Vagina (tissue), 2 donors: ENCODE measurements at regions not wholly inside any gene's neighbourhood (a gene's known extent, or its start where the extent isn't known, plus 50 kb on each side); places are given as distances from the start of the nearest gene placed in this dataset.

Experiments
- POLR2A ChIP-seq, 2 donors: fragments of 450-650 bp; IDR thresholded peaks; one replicate each; pipeline ENCODE4 v1.6.1; 2017; ENCODE audit warnings: antibody characterized with exemption in 2 of 2, mild to moderate bottlenecking in 2 of 2, moderate library complexity in 2 of 2
- POLR2AphosphoS5 ChIP-seq, 2 donors: sonication (generic); formaldehyde crosslinking; IDR thresholded peaks; one replicate each; pipeline ENCODE4 v1.9.0; 2017; ENCODE audit warnings: antibody characterized with exemption in 2 of 2, mild to moderate bottlenecking in 2 of 2, low read depth in 1 of 2; ENCODE audit not compliant: insufficient read depth in 1 of 2
- TF ChIP-seq, protein P1 (sequence below), 3 experiments: fragments of 450-650 bp in 2 of 3; fragments of 200-600 bp in 1 of 3; sonication (generic) in 1 of 3; IDR thresholded peaks; one replicate each; pipeline ENCODE4 v1.5.1; 2017 to 2019; ENCODE audit warnings: antibody characterized with exemption in 3 of 3, mild to moderate bottlenecking in 2 of 3, moderate library complexity in 2 of 3

DNA sequence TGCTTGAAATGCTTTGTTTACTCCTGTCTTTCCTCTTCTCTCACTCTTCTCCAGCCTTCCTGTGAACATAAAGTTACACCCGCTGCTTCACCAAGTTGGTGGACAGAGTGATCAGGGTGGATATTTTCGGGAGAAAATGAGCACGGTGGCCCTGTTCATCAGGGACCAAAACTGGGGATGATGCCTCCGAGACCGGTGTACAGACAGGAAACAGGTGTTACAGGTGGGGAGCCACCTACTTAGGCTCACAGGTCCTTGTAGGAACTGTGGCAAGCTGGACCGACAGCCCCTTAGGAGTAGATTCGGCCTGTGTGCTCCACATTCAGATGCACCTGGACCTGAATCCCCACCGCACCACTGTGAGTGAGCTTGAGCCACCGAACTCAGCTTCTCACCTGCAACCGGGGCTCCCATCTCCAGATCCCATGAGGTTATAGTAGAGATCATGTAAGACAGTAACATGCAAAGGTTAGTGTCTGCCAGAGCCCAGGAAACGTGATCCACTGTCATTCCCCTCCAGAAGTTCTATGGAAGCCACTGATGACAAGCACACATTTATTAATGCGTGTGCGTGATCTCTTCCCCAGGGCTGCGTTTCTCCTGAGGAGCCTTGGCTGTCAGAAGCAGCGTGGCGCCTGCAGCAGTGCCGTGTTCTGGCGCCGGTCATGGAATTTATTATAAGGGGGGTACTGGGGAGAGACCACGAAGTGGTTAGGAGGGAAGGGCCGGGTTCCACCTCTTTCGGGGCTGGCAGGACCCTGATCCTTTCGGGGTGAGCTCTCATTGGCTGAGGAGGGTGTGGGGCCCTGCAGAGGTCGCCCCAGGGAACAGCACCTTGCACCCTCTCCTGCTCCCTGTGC, 94.2 kb downstream of the ERMARD start:
- TF ChIP-seq, protein P1, sequence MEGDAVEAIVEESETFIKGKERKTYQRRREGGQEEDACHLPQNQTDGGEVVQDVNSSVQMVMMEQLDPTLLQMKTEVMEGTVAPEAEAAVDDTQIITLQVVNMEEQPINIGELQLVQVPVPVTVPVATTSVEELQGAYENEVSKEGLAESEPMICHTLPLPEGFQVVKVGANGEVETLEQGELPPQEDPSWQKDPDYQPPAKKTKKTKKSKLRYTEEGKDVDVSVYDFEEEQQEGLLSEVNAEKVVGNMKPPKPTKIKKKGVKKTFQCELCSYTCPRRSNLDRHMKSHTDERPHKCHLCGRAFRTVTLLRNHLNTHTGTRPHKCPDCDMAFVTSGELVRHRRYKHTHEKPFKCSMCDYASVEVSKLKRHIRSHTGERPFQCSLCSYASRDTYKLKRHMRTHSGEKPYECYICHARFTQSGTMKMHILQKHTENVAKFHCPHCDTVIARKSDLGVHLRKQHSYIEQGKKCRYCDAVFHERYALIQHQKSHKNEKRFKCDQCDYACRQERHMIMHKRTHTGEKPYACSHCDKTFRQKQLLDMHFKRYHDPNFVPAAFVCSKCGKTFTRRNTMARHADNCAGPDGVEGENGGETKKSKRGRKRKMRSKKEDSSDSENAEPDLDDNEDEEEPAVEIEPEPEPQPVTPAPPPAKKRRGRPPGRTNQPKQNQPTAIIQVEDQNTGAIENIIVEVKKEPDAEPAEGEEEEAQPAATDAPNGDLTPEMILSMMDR (IDR thresholded peaks at IDR 0.05), result no peak
- TF ChIP-seq POLR2AphosphoS5 (IDR thresholded peaks at IDR 0.05; ENCODE audit: insufficient read depth in 1 of 2, low read depth in 1 of 2), result no peak
- no peak for TF ChIP-seq POLR2A (IDR thresholded peaks at IDR 0.05)
